MM.1S (cell line): ENCODE measurements at regions not wholly inside any gene's neighbourhood (a gene's known extent, or its start where the extent isn't known, plus 50 kb on each side); places are given as distances from the start of the nearest gene placed in this dataset.

Source experiments
- CTCF ChIP-seq: fragments of 300-600 bp; sonication (generic); IDR thresholded peaks from 2 replicates; pipeline ENCODE4 v1.5.1; 2016; ENCODE audit warnings: antibody characterized with exemption, low read length, mixed read lengths
- EZH2 ChIP-seq: fragments of 300-600 bp; sonication (generic); optimal IDR thresholded peaks from 2 replicates; pipeline ENCODE3; 2017; ENCODE audit warnings: low read depth, mild to moderate bottlenecking, antibody characterized with exemption, low read length, mixed read lengths

DNA sequence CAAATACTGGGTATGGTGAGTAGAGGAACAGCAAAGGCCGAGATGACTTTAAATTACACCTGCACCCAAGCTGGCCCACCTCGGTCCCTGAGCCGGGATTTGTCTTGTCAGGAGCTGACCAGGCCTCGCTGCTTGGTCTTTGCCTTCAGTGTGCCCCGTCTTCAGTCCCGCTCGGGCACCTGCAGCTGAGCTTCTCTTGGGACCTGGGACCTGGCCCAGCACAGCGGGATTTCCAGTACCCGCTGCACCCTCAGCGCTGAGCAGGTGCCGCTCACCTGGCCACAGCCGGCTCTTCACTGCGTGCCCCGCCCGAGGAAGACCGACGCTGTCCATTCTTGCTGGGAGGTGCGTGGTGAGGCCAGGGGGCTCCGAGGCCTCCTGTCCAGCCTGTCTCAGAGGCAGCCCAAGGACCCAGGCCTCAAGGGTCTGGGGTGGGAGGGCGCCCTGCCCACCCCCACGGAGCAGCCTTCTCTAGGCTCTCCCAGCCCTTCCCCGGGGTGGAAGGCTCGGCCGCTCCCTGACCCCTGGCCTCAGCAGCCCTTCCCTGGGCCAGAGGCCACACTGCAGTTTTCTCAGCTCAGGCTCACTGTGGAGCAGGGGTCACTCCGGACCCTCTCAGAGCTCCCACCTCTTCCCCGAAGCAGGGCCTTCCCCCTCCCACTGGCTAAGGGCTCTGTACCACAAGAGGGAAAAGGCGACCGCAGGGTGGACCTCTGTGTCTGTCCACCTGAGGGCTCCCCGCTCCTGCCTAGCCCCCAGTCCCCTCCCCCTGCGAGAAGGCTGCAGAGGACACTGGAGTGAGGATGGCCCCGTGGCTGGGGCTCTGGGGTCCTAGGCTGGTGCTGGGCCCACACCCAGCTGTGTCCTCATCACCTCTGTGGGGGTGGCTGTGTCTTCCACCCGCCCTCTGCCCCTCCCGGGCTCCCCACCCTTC is 119.3 kb downstream of the RNASET2 start:
- no peak for TF ChIP-seq CTCF
- TF ChIP-seq EZH2: no peak
